ENCODE measurements at regions not wholly inside any gene's neighbourhood (a gene's known extent, or its start where the extent isn't known, plus 50 kb on each side); places are given as distances from the start of the nearest gene placed in this dataset.

DNA sequence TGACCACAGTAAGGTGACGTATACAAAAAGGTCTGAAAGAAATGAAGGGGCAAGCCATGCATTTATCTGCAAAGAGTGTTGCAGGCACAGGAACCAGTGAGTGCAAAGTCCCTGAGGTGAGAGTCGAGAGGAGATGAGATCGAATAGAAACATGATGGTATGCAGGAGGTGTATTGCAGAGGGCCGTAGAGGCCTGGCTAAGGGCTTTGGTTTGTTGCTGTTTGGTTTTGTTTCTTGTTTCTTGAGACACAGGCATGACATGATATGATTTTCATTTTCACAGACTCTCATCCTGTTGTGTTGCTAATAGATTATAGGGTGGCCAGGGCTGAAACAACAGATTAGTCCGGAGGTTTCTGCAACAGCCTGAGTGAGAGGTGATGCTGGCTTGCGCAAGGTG, 80.4 kb downstream of the HSPH1 start:
- DNase-seq = no peak

DNA sequence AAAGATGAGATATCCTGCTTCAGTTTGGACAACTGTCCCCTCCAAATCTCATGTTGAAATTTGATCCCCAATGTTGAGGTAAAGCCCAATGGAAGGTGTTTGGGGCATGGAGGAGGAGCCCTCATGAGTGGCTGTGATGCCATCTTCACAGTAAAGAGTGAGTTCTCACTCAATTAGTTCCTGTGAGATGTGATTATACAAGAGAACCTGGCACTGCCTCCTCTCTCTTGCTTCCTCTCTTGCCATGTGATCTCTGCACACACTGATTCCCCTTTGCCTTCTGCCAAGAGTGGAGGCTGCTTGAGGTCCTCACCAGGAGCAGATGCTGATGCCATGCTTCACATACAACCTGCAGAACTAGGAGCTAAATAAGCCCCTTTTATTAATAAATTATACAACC, 86.9 kb downstream of the HSPH1 start:
- DNase-seq = no peak

DNA sequence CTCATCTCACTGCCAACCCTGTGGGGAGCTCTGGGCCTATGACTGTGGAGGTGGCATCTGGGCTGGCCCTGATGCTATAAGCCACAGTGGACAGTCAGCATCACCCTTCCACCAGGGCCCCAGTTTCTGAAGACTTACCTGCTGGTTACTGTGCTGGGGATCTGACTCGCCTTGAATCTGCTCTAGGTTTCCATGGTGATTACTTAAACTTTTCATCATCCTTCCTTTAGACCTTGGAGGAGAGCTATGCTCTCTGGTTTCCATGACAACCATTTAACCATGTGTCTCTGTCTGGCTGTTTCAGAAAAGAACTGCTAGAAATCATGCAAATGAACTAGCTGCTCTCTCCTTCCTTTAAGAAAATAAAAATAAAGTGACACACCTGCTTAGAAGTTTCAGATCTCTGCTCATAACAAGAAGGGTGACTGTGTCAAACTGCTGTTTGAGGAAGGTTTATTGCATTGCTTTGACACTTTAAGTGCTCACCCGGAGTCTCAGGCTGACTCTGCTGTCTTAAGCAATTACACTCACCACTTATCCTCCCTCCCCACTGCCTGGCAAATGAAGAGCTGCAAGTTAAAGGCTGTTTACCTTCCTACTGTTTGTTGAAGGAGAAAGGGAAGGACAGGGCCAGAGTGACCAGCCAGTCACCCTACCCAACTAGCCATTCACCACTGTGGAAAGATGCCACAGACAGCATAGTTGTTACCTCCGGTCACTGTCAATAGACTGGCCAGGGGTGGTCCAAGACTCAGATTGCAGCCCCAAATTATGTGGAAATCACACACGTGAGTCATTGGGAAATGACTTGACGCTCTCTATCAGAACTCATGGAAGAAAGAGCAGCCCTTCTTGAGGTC, 87.6 kb downstream of the HSPH1 start:
- DNase-seq = no peak

DNA sequence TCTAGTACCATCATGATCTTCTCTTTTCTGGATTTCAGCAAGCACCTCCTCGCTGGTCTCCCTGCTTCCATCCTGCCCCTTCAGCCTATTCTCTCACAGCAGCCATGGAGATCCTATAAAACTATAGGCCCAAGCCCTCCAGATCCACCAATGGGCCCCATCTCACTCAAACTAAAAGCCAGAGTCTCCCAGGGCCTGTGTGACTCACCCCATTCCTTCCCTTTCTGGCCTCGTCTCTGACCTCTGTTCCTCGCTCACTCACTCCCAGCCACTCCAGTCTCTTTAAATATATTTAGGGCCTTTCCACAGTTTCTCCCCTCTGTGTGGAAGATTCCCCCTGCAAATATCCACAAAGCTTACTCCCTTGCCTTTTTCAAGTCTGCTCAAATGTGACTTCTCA, 89.7 kb downstream of the HSPH1 start:
- DNase-seq = no peak

DNA sequence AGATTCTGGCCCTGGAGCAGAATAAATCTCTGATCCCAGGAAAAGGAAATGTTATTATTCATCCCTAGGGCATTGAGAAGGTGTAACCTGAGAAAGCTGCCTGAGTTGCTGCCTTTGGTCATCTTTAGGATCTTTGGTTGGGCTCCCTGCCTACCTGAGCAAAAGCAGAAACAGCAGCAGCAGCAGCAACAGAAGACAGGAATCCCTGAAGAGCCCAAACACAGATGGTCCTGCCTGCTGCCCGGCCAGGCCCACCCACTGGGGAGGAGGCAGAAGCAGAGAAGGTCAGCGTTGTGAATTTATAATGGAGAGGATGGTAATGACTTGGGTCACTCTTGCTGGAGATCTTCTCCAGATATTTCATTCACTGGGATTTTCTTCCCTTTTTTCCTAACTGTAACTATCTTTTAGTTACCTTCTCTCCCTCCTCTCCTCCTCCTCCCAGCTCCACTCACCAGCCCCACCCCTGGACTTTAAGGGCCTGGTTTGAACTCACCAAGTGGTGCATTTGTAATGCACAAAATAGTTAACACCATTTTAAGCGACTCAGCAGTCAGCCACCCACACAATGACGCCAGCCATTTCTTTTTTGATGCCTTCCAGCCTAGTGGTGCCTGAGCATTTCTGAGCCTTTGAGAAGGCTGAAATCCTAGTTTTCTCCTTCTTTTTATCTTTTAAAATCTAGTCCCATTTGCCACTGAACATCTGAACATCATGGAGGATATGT, 91.7 kb downstream of the HSPH1 start:
- DNase-seq = no peak

DNA sequence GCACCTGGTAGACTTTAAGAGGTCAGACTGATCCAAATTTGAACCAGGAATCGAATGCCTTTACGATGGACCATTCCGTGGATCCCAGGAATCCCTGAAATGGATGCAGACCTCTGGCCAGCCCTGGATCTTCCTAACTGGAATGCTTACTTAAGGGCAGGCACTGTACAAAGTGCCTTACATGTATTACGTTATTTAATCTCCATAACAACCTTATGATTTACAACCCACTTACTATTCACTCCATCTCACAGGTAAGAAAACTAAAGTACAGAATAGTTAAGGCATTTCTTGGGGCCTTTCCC, 93.6 kb downstream of the HSPH1 start:
- DNase-seq = no peak

DNA sequence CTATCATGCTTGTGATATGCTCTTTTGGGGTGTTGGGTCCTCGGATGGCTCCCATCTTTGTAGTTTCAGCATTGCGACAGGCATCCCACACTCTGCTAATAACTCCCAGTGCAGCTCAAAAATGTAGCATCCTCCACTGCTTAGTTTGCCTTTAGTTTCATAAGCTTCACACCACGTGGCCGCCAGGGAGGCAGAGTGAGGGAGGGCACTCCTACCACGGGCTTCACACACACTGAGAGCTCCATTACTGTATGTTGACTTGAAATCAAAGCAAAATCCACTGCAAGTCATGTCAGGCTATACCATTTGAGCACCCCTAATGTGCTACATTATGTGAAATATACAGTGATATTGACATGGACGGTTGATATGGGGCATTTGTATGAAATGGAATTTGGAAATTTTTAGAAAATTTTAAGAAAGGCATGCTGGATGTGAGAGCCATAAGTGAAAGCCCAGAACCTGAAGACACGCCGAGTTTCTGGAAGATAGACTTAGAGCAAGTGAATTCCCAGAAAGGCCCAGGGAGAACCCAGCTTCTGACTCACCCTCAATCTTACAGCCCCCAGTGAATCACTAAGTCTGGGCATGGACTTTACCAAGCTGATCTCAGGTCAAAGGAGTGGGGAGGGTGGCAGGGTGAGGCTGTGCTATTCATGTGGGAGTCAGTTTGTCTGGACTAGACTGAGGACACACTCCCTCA, 94.1 kb downstream of the HSPH1 start:
- DNase-seq = no peak

DNA sequence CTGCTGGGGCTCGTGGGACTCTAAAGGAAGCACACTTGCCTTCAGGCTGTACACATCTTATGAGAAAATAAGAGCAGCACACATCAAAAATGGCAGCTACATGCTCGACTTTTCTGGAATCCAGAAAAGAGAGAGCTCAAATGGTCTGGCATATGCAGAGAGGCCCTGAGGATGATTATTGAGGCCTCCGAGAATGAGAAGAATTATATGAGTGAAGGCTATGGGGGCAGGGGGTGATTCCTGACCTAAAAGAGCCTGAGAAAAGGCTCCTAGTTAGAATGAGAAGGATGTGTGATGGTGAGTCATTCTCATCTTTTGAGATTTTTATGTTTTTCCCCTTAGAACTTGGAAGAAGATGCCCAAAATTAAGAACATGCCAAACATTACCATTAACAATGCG, 97.1 kb downstream of the HSPH1 start:
- DNase-seq = no peak

DNA sequence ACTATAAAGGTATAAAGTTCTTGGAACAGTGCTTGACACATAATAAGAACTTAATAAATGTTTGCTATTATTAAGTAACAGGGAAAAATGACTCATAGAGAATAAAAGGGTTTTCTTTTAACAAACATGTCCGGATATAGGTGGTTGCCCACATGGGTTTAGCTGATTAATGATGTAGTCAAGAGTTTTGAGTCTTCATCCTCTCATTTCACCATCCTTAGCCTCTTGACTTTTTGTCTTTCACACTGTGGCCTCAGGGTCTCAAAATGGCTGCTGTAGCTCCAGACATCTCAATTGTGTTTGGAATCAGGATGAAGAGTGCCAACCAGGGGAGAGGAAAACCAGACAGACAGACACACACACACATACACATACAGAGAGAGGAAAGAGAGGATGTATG, 97.9 kb downstream of the HSPH1 start:
- DNase-seq = no peak

DNA sequence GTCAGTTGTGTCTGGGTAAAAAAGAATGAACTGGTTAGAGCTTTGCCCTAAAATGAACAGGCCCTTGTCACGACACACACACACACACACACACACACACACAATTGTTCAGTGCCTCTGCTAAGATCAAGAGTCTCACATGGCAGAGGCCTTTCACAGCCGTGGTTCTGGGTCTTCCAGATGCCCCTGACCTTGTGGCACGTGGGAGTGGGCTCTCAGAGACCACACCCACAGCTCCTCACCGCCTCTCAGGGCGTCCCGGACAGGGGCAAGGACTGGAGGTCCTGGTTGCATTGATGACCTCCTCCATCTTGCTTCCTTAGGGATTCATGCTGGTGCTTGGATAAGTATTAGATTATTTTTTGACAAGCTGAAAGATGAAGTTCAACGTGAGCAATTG, 101.0 kb downstream of the HSPH1 start:
- DNase-seq = no peak

DNA sequence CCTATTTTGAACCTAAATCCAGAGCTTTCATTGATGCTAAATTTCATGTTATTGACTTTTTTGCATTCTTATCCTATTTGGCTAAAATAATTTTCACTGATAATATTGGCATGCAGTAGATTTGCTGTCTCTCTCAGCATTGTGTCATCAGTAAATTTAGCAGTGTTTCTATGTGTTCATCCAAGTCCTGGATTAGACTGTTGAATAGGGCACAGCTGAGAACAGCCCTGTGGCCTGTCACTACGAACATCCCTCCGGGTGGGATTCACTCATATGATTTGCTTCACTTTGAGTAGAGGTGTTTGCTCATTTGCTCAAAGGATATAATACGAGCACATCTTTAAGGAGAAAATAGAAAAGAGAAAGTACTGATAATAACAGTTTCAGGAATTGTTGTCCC, 101.5 kb downstream of the HSPH1 start:
- DNase-seq = no peak

DNA sequence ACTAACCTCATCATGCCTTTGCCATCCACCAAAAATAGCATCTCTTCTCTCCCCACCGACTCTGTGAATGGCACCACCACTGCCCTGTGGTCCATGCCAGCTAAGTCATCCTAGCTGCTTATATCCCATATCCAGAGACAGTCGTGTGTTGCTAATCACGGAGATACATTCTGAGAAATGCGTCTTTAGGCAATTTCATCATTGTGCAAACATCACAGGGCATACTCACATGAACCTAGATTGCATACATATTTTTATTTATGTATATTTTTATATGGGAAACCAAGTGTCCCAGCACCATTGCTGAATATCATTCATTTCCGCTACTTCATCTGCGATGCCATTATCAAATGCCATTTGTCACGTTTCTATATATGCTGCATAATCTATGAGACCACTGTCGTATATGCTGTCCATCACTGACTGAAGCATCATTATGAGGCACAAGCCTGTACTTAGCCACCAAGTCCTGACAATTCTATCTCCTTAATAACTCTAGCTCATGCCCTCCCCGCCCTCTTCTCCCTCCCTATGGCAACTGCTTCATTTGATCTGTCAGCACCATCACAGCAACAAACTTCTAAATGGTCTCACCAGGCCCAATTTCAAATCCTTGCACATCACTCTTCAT, 104.2 kb downstream of the HSPH1 start:
- DNase-seq = no peak

DNA sequence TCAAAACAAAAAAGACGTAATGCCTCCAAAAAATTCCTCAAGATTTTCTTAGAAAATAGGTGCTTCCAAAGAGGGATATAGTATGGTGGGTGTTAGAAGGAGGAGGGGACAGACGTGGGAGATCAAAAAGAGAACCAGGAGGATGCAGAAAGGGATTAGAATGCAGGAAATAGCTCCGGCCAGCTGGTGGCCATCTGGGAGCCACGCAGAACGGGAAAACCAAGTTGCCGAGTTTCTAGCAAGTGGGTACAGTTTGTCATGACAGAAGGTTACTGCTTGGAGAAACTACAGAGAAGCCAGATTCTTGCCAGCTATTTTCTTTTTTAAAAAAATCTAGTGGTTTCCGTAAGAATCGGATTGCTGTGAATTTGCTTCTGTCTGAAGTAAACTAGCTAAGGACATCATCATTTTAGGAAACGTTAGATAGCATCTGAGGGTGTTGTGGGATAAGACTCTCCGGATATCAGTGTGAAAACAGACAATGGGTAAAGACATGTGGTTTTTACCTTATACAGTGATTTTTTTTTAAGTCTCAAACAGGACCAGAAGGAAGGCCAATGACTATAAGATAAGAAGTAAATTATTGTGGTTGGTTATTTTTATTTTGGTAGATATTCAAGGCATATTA, 104.9 kb downstream of the HSPH1 start:
- DNase-seq = no peak

DNA sequence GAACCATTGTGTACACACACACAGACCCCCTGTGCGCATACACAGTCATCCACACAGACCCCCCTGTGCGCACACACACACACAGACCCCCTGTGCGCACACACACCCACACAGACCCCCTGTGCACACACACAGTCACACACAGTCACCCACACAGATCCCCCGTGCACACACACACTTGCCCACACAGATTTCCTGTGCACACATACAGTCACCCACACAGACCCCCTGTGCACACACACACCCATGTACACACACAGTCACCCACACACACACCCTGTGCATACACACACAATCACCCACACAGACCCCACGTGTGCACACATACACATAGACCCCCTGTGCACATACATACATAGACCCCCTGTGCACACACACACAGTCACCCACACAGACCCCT, 106.1 kb downstream of the HSPH1 start:
- DNase-seq = no peak

DNA sequence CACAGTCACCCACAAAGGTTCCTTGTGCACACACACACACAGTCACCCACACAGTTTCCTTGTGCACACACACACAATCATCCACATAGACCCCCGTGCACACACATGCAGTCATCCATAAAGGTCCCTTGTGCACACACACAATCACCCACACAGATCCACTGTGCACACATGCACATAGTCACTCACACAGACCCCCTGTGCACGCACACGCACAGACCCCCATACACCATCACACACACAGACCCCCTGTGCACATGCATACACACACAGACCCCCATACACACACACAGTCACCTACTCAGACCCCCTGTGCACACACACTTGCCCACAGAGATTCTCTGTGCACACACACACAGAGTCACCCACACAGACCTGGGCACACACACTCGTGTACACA, 107.1 kb downstream of the HSPH1 start:
- DNase-seq = no peak

DNA sequence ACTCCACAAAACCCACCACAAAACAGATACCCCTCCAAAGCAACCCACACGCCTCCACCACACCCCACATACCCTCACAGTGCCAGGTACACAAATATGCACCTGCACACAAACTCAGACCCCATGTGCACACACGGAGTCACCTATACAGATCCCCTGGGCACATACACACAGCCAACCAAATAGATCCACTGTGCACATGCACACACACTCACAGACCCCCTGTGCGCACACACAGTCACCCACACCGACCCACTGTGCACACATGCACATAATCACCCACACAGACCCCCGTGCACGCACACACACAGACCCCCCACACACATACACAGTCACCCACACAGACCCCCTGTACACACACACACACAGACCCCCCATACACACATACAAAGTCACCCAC, 107.8 kb downstream of the HSPH1 start:
- no peak for DNase-seq

DNA sequence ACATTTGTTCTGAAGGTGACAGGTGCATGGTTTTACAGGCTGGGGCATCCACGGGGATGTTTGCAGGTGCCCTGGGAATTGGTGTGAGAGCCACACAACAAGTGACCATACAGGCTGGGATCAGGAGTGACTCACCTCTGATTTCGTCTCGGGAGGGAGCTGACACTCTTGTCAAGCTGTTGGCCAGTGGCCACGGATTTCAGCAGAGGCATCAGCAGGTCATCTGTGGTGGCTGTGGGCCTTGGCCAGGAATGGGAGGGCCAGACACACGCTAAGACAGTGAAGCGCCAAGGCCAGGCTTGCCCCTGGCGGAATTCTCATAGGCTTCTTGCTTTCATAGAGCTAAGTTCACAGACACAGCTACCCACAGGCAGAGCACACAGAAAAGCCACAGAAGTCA, 108.6 kb downstream of the HSPH1 start:
- no peak for DNase-seq

DNA sequence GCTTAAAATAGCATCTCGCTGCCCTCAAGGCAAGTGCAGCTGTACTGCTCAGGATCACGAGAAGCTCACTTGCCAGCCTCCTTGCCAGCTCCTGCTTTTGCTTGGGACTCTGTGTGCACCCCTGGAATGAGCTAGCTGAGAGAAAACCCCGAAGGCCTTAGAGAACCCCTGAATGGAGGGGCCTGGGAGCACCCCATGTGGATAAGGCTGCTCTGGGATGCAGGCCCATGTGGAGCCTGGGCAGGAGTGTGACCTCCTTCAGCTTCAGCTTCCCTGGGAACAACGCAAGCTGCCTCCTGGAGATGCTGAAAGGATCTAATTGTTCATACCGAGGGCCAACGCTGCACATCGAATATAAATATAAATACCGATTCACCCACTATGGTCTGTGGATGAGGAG, 109.2 kb downstream of the HSPH1 start:
- no peak for DNase-seq

DNA sequence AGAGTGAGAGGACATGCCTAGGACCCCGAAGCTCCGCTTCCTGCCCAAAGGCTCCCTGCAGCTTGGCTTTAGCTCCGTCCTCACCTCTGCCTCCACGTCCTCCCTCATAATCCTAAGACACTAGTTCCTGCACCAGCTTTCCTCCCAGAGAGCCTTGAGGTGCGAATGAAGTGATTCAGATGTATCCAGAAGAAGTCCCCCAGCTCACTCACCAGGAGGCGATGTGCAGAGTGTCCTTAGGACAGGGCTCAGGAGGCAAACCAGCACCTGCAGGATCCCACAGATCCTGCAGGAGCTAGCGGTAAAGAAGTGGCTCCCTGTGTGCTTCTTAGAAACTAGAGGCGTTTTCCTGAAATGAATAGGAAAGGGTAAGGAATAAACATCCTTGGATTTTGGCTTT, 109.7 kb downstream of the HSPH1 start:
- DNase-seq = no peak

DNA sequence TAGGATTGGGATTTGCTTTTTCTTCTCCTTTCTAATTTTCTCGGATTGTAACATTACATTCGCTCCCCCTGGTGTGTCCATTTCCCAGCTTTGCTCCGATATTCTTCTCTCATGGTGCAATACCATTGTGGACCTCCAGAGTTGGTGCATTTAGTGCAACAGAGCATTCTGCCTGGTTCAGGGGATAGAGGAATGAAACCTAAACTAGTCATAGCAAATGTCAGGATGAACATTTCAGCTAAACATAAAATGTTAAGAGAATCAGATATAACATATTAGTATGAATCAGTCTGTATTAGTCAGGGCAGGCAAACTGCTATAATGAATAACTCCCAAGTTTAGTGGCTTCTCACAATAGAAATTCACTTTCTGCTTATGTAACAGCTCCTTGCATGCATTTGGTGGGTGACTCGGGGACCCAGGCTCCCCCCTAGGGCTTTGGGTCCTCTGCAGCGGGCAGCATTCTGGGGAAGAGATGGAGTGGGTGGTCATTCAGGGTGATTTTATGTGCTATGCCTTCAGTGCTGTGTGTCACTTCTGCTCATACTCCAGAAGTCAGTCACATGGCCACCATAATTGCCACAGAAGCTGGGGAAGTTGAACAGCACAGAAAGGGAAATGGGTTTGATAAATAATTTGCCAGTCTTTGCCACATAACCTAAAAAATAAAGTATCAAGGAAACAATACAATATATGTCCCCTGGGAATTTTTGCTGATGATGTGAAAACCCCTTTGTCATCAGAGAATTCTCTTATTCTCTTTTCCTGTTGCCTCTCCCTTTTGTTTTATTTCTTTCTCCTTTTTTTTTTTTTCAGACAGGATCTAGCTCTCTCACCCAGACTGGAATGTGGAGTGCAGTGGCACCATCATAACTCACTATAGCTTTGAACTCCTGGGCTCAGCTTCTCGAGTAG, 111.0 kb downstream of the HSPH1 start:
- no peak for DNase-seq

DNA sequence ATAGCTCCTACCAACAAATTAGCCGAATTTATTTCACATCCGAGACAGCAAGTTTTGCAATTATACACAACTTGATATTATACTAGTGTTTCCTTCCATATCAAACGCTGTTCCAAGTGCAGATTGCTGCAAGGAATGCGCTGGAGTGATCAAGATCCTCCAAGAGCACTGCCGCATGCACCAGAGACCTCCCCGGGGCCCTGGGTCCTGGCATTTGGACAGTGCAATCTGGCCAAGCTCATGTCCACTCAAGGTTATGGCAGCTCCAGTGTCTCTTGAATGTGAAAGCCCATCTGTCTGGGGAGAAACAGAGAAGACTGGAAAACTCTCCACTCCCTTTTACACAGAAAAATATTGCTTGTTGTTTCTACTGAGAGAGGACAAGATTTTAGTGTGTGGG, 111.9 kb downstream of the HSPH1 start:
- DNase-seq = no peak

DNA sequence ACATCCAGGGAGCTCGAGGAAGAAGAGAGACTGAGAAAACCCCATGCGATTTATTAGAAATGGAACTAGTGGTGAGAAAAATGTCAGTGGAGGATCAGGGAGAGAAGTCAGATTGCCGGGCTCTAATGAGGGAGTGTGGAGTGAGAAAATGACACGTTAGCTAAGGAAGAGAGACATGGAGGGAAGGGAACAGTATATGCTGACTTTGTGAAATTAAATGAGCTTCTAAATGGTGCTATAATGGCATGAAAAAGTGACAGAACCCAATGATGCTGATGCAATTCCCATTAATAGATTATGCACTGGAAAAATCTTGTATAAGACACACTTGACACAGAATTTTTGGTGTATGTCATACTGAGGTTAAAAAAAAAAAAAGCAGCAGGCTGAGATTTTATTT, 112.6 kb downstream of the HSPH1 start:
- no peak for DNase-seq
